HEK293 (cell line): ENCODE measurements at regions not wholly inside any gene's neighbourhood (a gene's known extent, or its start where the extent isn't known, plus 50 kb on each side); places are given as distances from the start of the nearest gene placed in this dataset.

Experiments
- BCL6B ChIP-seq: fragments of 450-650 bp; formaldehyde crosslinking; IDR thresholded peaks from 2 replicates; pipeline ENCODE4 v1.5.1; 2017; ENCODE audit warnings: missing biosample characterization, missing genetic modification characterization
- CTCF ChIP-seq: fragments of 450-650 bp; formaldehyde crosslinking; IDR thresholded peaks from 2 replicates; pipeline ENCODE4 v1.5.1; 2016; ENCODE audit warnings: missing biosample characterization, missing genetic modification characterization
- KLF1 ChIP-seq: fragments of 450-650 bp; formaldehyde crosslinking; IDR thresholded peaks from 2 replicates; pipeline ENCODE4 v1.5.1; 2016; ENCODE audit warnings: missing biosample characterization, missing genetic modification characterization
- KLF16 ChIP-seq: fragments of 450-650 bp; formaldehyde crosslinking; IDR thresholded peaks from 2 replicates; pipeline ENCODE4 v1.5.1; 2017; ENCODE audit warnings: missing biosample characterization, missing genetic modification characterization
- ZNF274 ChIP-seq, 2 experiments: fragments of 200-500 bp in 1 of 2; fragments of 450-650 bp in 1 of 2; sonication (Bioruptor generic) in 1 of 2; formaldehyde crosslinking in 1 of 2; IDR thresholded peaks; 2 replicates each; pipeline versions ENCODE4 v1.5.1 to v1.6.1; 2014 to 2016; ENCODE audit warnings: borderline replicate concordance in 1 of 2, inconsistent platforms in 1 of 2, low read length in 1 of 2, missing biosample characterization in 1 of 2, missing genetic modification characterization in 1 of 2
- ZNF510 ChIP-seq: fragments of 450-650 bp; formaldehyde crosslinking; IDR thresholded peaks from 2 replicates; pipeline ENCODE4 v1.5.1; 2018; ENCODE audit warnings: mild to moderate bottlenecking, missing genetic modification characterization, missing biosample characterization; ENCODE audit not compliant: insufficient replicate concordance

GRCh38 chr7:27430105-27430504 lies 187.5 kb downstream of the EVX1 start:
- no peak for TF ChIP-seq BCL6B (tag by site-specific recombination)
- TF ChIP-seq ZNF274 (IDR thresholded peaks at IDR 0.05; ENCODE audit: low read length): no peak
- TF ChIP-seq ZNF274 (tag by site-specific recombination; IDR thresholded peaks at IDR 0.05; ENCODE audit: borderline replicate concordance): no peak
- no peak for TF ChIP-seq KLF16 (tag by site-specific recombination)
- no peak for TF ChIP-seq ZNF510 (tag by site-specific recombination)
- TF ChIP-seq KLF1 (tag by site-specific recombination): no peak
- TF ChIP-seq CTCF (tag by site-specific recombination): no peak
